NCI-H2107 treated with DMSO at 0.1 percent for 48 hours (cell line): ENCODE measurements at regions not wholly inside any gene's neighbourhood (a gene's known extent, or its start where the extent isn't known, plus 50 kb on each side); places are given as distances from the start of the nearest gene placed in this dataset.
"Not testable (repeated sequence)": the region's sequence is repeated elsewhere in the genome, so short reads cannot be mapped to it uniquely, and the experiment has no call there.

Source experiments
- DNase-seq: peaks from one replicate; lab custom pipeline; 2025; ENCODE audit not compliant: unreplicated experiment; lab: John Stamatoyannopoulos, UW

DNA sequence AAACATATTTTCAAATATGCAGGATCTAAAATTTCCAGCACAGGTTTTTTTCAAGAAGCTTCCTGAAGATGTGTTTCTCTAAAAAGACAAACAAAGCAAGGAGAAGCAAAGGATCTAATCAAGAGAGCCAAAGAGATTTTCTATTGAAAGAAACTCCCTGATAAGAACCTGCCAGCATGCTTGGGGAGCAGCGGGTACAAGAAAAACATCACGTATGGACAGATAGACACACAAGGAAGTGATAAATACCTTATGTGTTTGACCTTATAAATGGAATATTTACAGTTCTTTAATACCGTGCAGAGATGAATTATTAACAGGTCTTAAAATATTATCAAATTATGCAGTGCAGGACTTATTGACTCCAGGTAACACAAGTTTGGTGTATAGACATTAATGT, 562.1 kb downstream of the DACH1 start:
- no peak for DNase-seq

DNA sequence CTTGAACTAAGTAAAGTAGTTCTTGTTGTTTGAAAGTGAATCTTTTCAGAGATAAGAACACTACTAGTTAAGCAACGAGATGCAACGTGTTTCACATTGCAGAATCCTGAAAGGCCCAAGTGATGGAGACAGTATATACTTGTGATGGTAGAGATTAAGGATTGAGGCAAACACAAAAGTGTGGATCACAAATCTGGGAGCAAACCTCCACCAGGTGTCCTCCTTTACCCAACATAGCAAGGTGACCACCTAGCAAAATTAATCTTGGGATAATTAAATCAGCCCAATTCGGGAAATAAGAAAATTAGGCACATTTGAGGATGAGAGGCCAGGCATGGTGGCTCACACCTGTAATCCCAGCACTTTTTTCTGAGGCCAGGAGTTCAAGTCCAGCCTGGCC, 563.9 kb downstream of the DACH1 start:
- no peak for DNase-seq

DNA sequence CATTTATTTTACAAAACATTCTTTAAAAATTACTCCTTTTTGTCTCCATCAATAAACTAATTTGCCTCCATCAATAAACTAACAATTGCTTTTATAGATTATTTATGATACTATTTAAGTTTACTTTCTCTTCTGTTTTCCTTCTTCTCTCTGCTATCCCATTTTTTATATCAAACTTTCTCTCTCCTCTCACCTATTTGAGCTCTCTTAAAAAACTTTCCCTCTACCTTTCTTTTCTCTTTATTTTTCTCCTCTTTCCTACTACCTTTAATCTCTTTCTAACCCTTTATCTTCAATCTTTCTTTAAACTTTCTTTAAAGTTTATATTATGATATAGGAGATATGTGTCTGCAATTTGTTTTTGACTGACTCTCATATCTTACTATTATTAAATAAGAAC, 566.4 kb downstream of the DACH1 start:
- no peak for DNase-seq

DNA sequence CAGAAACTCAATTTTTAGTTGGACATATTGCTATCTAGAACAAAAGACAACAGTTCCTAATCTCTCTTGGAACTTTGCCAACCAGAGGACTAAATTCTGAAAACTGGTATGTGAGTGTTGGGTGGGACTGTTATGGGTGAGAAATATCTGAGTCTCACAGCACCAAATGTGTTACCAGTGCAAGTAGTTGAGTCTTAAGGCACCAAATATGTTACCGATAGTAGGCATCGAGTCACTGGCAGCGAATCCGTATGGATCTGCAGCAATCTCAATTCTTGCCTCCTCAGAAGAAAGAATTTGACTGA, 575.2 kb downstream of the DACH1 start:
- DNase-seq: no peak

DNA sequence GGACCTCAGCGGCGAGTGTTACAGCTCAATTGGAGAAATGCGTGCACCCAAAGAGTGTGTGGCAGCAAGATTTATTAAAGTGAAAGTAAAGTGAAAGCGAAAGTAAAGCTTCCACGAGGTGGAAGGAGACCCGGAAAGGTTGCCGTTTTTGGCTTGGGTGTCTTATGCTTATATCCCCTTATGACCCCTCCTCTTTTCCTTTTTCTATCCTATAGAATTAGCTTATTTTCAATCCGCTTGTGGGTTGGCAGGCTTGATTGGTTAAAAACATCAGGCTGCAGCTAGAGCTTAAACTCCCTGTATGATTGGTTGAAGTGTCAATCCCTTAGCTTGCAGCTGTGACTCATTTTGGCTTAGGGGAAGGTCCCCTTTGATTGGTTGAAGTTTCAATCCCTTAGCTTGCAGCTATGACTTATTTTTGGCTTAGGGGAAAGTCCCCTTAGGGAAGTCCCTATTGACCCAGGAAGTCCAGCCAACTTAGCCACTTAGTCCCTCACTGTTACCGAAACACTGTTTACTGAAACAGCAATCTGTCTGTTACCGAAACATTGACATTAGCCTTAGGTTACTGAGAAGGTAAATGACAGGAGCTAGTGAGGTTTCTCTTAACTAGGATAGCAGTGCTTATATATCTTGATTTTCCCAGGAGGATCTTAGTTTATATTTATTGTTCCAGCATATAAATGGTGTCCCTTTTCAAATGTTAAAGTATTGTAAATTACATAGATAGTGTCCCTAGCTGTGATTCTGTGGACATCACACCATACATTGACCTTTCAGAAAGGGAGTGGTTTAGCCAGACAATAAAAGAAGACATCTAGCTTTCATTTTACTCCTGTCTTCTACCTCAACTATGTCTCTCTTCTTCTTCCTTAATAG, 575.8 kb downstream of the DACH1 start:
- DNase-seq: no peak

DNA sequence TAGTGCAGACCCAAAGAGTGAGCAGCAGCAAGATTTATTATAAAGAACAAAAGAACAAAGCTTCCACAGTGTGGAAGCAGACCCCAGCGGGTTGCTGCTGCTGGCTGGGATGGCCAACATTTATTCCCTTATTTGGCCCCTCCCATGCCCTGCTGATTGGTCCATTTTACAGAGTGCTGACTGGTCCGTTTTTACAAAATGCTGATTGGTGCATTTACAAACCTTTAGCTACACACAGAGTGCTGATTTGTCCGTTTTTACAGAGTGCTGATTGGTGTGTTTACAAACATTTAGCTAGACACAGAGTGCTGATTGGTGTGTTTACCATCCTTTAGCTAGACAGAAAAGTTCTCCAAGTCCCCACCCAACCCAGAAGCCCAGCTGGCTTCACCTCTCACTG, 577.0 kb downstream of the DACH1 start:
- not testable (repeated sequence) for DNase-seq

DNA sequence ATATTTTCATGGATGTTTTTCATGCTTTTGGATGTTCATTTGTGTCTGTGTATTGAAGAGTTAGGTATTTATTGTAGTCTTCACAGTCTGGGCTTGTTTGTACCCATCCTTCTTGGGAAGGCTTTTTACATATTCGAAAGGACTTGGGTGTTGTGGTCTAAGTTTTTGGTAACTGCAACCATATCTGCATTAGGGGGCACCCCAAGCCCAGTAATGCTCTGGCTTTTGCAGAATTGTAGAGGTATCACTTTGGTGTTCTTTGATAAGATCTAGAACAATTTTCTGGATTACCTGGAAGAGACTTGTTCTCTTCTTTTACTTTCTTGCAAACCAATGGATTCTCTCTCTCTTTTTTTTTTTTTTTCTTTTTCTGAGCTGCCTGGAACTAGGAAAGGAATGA, 581.3 kb downstream of the DACH1 start:
- no peak for DNase-seq

DNA sequence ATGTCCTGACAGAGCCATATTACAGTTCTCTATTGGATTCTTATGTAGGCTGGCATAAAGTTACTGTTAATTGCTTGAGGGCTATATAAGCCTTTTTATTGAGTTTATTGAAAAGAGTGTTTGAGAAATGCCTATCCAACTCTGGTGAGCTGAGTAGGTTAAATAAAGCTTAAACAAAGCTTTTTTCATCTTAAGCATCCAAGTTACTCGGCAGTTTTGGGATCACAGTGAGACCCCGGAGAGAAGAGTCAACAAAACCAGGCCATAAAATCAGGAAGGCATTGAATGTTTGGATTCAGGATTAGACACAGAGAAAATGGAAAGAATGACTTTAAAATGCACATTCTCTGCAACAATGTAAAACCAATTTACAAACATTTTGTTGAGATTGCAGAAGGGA, 588.5 kb downstream of the DACH1 start:
- DNase-seq: no peak

DNA sequence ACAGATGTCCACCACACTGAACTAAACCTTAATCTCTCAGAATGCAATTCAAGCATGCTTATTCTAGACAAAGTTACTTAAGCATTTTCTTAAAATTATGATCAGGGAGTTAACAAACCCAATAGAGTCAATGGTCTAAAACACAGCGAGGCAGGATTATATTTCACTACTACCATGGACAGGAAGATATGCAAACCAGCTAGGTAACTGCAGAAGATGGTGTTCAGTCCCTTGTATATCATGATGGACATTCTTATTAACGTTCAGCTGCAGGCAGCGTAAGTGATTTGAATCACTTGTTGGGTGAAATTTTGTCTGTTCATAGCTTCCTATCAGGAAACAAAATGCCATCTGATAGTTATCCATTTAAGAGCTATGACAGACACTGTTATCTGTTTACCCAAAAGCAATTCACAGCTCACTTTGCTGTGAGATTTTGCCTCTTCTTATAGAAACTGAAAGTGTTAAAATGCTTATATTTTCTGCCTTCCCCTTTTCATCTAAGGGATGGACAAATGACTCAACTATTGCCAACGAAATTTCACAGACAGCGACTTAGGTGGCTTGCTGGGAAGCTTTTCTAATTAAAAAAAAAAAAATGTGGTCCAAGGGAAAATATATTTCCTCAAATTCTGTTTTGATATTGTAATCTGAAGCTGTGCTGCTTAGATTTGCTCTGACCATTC, 591.9 kb downstream of the DACH1 start:
- DNase-seq: no peak

DNA sequence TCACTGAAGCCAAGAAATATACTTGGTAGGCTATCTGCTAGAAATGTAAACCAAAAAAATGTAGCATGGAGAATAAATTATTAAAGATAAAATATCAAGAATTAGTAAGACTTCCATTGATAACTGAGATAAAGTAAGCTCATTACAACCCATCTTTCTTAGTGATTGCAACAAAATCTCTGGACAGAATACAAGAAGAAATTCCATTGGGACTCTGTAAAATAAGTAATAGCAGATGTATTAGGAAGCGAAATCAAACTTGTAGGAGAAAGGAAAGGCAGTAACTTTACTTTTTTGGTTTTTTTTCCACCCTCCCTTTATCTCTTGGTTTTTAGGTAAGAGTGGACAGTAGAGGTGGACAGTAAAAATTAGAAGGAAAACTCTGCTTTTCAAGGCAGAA, 605.7 kb downstream of the DACH1 start:
- no peak for DNase-seq

DNA sequence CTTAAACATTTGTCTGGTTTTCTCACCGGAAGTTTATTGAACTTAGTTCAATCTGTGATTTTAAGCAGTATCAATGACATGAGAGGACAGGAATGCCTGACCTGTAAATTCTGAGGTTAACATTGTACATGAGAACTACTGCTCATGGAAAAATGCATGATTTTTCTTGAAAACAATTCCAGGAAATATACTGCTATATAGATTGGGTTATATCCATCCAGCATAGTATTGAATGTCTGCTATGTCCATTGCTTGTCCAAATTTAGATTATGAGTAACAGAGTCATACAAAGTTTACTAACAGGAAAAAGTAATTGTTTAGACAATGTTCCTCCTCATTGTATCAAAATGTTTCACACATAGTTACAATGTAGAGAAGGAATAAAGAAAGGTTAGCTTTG, 606.8 kb downstream of the DACH1 start:
- DNase-seq: no peak

DNA sequence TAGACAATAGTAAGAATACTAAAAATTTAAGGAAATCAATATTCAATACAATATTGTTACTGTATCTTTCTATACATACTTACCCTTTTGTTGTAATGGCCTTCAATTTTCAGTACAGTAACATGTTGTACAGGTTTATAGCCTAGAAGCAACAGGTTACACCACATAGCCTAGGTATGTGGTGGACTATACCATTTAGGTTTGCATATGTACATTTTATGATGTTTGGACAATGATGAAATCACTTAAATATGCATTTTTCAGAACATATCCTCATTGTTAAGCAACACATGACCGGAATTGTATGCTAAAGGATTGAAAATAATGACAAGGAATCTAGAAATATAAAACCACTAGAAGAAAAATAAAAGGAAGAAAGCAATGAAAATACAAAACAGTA, 611.4 kb downstream of the DACH1 start:
- no peak for DNase-seq

DNA sequence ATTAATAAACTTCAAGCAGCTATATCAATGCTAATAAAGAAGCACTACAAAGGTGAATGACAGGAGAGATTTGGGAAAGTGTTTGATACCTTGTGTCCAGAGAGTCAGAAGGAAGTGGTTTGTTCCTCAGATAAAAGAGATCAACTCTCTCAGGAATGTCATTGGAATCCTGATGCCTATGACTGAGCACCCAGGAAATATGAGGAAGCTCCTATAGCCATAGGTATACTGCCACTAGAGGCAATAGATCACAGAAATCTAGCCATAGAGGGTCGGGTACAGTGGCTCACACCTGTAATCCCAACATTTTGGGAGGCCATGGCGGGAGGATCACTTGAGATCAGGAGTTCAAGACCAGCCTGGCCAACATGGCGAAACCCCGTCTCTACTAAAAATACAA, 612.6 kb downstream of the DACH1 start:
- DNase-seq: no peak

DNA sequence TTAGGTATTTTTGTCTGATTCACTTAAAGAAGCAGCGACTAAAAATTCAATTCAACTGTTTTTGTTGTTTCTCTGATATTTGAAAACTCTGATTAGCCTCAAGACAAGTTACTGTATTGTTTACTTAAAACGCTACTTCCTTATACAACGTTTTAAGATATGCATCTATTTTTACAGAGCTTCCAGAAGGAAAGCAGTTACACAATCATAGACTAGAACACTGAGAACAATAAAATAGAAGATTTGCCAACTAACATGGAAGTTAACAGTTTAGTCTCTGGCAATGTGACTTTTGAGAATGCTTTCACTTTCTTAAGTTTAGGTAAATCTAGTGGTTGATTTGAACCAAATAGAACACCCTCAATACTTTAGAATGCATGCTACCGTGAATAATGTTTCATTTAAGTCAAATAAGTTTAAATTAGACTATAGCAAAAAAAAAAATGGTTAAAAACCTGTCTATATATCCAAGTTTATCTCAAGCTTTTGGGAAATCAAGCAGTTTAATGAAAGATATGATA, 614.8 kb downstream of the DACH1 start:
- no peak for DNase-seq

DNA sequence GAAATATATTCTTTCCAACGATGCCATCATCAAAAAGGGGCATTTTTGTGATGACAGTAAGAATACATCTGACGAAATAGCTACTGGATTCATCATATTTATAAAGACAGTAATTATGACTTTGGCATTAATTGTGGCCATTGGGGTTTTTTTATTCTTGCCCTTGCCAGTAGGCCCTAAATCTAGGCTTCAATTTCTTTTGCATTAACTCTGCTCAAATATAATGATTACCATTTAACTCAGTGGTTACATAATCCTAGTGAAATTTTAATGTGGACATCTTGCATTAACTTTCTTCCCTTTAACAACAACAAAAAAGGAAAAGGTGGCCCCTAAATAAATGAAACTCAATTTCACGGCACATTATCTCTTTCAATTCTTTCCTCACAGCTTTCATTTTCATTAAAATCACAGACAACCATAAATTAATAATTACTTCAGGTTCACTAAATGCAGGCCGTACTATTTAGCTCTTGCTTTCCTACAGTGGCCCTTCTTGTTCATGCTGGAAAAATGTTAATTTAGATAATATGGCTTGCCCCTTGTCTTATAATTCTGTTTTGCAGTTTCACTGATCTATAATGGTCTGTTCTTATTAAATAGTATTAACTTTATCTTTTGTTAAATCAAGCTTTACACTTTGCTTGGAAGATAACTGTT, 615.6 kb downstream of the DACH1 start:
- DNase-seq: no peak

DNA sequence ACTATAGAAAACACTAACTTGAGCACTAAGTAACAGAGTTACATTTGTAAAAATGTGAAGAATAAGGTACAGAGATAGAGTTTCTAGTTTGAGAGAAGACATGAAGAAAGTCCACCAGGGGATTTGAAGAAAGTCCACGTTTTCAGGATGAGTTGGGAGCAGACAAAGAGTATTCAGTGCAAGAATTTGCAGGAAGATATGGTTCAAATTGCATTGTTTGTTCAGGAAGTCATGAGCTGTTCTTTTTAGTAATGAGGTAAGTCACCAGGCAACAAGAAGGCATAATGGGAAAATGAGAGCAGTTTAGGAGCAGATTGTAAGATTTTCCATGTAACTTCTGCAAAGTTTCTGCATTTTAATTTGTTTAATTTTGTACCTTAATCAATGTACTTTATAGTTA, 618.0 kb downstream of the DACH1 start:
- DNase-seq: no peak

DNA sequence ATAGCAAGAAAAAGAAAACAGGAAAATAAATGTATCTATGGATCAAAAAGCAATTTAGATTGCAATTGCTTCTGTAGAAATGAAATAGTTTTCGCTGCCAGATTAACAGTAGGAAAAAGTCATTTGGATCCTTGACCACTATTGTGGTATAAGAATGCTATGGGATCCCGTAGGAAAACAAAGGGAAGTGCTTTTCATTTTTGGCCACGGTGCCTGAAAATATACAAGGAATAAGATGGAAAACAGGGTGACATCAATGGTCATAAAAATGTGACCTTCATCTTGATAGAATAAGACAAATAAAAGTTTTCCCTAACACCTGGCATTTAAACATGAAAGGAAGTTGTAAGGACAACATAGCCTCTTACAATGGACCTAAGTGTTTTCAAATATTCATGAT, 622.8 kb downstream of the DACH1 start:
- no peak for DNase-seq

DNA sequence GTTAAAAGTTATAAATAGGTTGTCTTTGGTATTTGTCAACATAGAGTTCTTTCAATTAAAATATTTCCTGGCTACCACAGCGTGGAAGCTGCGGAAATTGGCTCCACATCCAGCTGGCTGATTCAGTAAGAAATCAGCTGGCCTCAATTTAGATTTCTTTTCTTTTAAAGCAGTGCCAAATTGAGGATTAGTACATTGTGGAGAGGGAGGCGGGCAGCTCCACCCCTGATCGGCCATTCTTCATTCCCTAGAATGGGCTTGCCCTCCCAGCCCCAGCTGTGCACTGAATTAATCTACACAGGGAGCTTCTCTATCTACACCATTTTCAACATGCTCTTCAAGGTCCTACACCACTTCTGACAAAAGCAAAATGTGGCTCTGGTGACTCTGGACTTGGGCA, 624.8 kb downstream of the DACH1 start:
- DNase-seq: no peak

DNA sequence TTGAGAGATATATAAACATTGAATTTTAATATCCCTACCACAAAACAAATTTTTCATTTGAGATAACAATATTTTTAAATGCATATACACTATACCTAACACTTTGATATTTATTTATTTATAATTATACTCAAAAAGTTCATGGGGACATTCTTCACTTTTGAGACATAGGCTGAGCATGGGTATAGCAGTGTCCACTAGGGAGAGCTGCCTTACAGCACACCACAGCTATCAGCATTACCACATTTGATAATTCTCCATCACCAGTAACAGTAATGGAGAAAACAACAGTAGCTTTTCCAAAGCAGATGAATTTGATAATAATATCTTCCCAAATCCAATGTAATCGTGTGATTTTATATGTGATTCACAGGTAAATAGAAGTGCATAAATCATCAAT, 626.1 kb downstream of the DACH1 start:
- DNase-seq: no peak

DNA sequence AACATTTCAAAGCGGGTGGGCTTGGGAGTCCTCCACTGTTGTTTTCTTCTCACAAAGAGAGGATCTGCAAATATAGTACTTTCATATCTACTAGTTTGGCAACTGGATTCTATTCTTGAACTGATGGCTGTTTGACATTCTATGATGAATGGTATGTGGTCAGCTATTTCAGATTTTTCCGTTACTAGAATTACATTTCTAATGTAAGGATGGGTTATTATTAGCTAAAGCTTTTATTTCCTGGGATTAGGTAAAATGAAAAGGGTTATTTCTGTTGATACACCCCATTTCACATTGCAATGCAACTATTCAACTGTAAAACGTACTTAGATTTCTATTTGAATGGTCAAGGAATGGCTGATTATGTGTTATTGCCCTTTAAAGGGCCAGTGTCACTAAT, 629.7 kb downstream of the DACH1 start:
- DNase-seq: no peak

DNA sequence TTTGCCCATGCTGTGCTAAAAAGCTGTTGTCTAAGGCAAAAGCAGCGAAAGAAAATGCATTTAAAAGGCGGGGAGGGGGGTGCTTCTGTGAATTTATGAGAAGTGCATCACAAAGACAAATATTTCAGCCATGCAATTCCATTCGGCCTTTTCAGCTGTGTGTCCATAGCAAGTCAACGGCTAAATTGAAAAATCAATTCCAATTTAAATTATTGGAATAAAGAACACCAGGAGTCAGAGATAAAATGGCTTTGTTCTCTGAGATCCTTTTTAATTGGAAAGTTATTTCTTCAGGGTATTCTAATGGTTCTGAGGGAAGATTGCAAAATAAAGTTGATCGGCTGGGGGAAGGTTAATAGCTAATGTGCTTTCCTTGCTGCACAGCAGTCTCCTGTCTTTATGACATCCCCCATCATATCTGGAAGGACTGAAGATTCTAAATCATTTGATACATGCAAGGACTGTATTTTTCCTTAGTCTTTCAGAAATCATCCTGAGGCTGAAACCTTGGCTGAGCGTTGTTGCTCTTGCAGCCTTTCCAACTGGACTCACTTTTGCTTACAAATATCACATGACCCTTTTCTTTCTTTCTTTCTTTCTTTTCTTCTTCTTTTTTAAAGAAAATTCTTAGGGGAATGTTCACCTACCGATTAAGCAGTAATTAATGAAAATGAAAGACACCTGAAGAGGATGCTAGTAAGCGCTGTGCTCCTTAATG, 647.1 kb downstream of the DACH1 start:
- DNase-seq: no peak
